CD14-positive monocyte (primary cell): ENCODE measurements at regions not wholly inside any gene's neighbourhood (a gene's known extent, or its start where the extent isn't known, plus 50 kb on each side); places are given as distances from the start of the nearest gene placed in this dataset.

Experiments used
- DNase-seq, 3 donors: peaks; one replicate each; pipeline ENCODE4 v3.0.0-alpha.2; 2011 to 2022
- H2AFZ ChIP-seq: 2 replicates; pipeline ENCODE4 v1.6.0; 2012; ENCODE audit warnings: mild to moderate bottlenecking, low read depth, low read length, inconsistent platforms; ENCODE audit not compliant: insufficient read depth, poor library complexity, severe bottlenecking
- H3K27ac ChIP-seq, 2 donors: 1 replicate in 1 of 2; 2 replicates in 1 of 2; pipeline ENCODE4 v1.5.1; 2012 to 2013; ENCODE audit warnings: low read length in 2 of 2, control low read depth in 1 of 2, inconsistent platforms in 1 of 2, low read depth in 1 of 2, mild to moderate bottlenecking in 1 of 2
- H3K27me3 ChIP-seq, 2 donors: one replicate each; pipeline versions ENCODE4 v1.6.0 to v1.6.1; 2011 to 2013; ENCODE audit warnings: low read length in 2 of 2; ENCODE audit not compliant: control insufficient read depth in 2 of 2, insufficient read depth in 2 of 2
- H3K36me3 ChIP-seq, 2 donors: replicated peaks in 1 of 2; 1 replicate in 1 of 2; 2 replicates in 1 of 2; pipeline versions ENCODE4 v1.5.1 to v1.6.1; 2012 to 2013; ENCODE audit warnings: low read length in 2 of 2, control low read depth in 1 of 2, inconsistent platforms in 1 of 2, mild to moderate bottlenecking in 1 of 2; ENCODE audit not compliant: insufficient read depth in 2 of 2, control insufficient read depth in 1 of 2
- H3K4me1 ChIP-seq, 2 donors: 1 replicate in 1 of 2; 2 replicates in 1 of 2; pipeline versions ENCODE4 v1.5.1 to v1.6.1; 2012 to 2013; ENCODE audit warnings: low read length in 2 of 2, control low read depth in 1 of 2, inconsistent platforms in 1 of 2, mild to moderate bottlenecking in 1 of 2, moderate library complexity in 1 of 2; ENCODE audit not compliant: insufficient read depth in 2 of 2, control insufficient read depth in 1 of 2
- H3K4me2 ChIP-seq: replicated peaks from 2 replicates; pipeline ENCODE3; 2012; ENCODE audit warnings: low read length, moderate library complexity, mild to moderate bottlenecking; ENCODE audit not compliant: poor library complexity, severe bottlenecking; ENCODE audit errors: extremely low read depth
- H3K4me3 ChIP-seq, 3 experiments: fragments of 200-600 bp in 1 of 3; sonication (generic) in 1 of 3; replicated peaks in 1 of 3; 1 replicate in 2 of 3; 2 replicates in 1 of 3; pipeline ENCODE4 v1.5.1; 2011 to 2013; ENCODE audit warnings: low read length in 3 of 3, mild to moderate bottlenecking in 3 of 3, control low read depth in 2 of 3, low read depth in 2 of 3, inconsistent platforms in 1 of 3, moderate library complexity in 1 of 3
- H3K79me2 ChIP-seq: 2 replicates; pipeline ENCODE4 v1.6.0; 2012; ENCODE audit warnings: mild to moderate bottlenecking, control low read depth, inconsistent platforms, low read length, moderate library complexity; ENCODE audit not compliant: insufficient read depth
- H3K9ac ChIP-seq: 2 replicates; pipeline ENCODE4 v1.6.0; 2017; ENCODE audit warnings: low read length, mild to moderate bottlenecking; ENCODE audit not compliant: insufficient read depth, poor library complexity, severe bottlenecking
- H3K9me3 ChIP-seq, 2 donors: replicated peaks in 1 of 2; 1 replicate in 1 of 2; 2 replicates in 1 of 2; pipeline versions ENCODE4 v1.5.1 to v1.6.1; 2012 to 2013; ENCODE audit warnings: low read length in 2 of 2, control low read depth in 1 of 2; ENCODE audit not compliant: control insufficient read depth in 1 of 2, insufficient read depth in 1 of 2
- H4K20me1 ChIP-seq: 2 replicates; pipeline ENCODE4 v1.6.0; 2012; ENCODE audit warnings: mild to moderate bottlenecking, low read length, control low read depth, moderate library complexity; ENCODE audit not compliant: insufficient read depth
- H3K27ac Mint-ChIP-seq, 7 donors: one replicate each; pipeline ENCODE4 v1.8.0; 2020; ENCODE audit warnings: mild to moderate bottlenecking in 7 of 7, mixed read lengths in 7 of 7, moderate library complexity in 6 of 7, inconsistent platforms in 2 of 7
- H3K27me3 Mint-ChIP-seq, 3 donors: one replicate each; pipeline ENCODE4 v1.8.0; 2021 to 2022; ENCODE audit warnings: low read depth in 3 of 3, mild to moderate bottlenecking in 3 of 3, mixed read lengths in 3 of 3, moderate library complexity in 3 of 3, inconsistent platforms in 1 of 3
- H3K36me3 Mint-ChIP-seq, 2 donors: one replicate each; pipeline ENCODE4 v1.8.0; 2020; ENCODE audit warnings: mixed read lengths in 2 of 2, inconsistent platforms in 1 of 2, mild to moderate bottlenecking in 1 of 2
- H3K4me1 Mint-ChIP-seq: one replicate; pipeline ENCODE4 v1.8.0; 2020; ENCODE audit warnings: mild to moderate bottlenecking, mixed read lengths
- H3K4me3 Mint-ChIP-seq, 2 donors: one replicate each; pipeline ENCODE4 v1.8.0; 2020; ENCODE audit warnings: mild to moderate bottlenecking in 2 of 2, mixed read lengths in 2 of 2, moderate library complexity in 1 of 2
- H3K9me3 Mint-ChIP-seq, 7 donors: one replicate each; pipeline ENCODE4 v1.8.0; 2020 to 2022; ENCODE audit warnings: mixed read lengths in 7 of 7, mild to moderate bottlenecking in 6 of 7, moderate library complexity in 6 of 7, inconsistent platforms in 2 of 7
- CTCF ChIP-seq: fragments of 200-600 bp; IDR thresholded peaks from one replicate; pipeline ENCODE4 v1.8.0; 2022; ENCODE audit warnings: antibody characterized with exemption, mild to moderate bottlenecking
- WGBS: methylation state at CpG from one replicate; pipeline ENCODE4 v1.1.5; 2013; ENCODE audit warnings: missing lambda C conversion rate; ENCODE audit not compliant: insufficient coverage; 5-methylcytosine and 5-hydroxymethylcytosine counted together
- intact Hi-C, 2 donors: fragments of 100-400 bp; cut with micrococcal nuclease; formaldehyde crosslinking; loops; one replicate each; pipeline versions ENCODE4 v1.15.0 to v1.15.1; 2023

GRCh38 chr4:117796677-117797076 is 237.6 kb upstream of the NDST3 start:
- no peaks in the 10 kb centered on the region for H3K4me1 Mint-ChIP-seq
- H3K9me3 Mint-ChIP-seq = peaks cover 0 to 2% (median 0%) of the 10 kb centered on the region in 7 donors
- no peak for TF ChIP-seq CTCF
- no peaks in the 10 kb centered on the region for H3K36me3 ChIP-seq
- no peak overlapping the region for H3K27ac ChIP-seq
- H3K36me3 Mint-ChIP-seq = no peaks in the 10 kb centered on the region
- H3K4me3 Mint-ChIP-seq = no peak overlapping the region
- no peak overlapping the region for H3K27ac Mint-ChIP-seq
- H3K9ac ChIP-seq = no peak overlapping the region
- H3K4me2 ChIP-seq = no peak overlapping the region
- H3K27me3 Mint-ChIP-seq = peaks cover 0 to 3% (median 0%) of the 10 kb centered on the region in 3 donors
- no CpG with 5 or more reads among the region's 1 CpG for whole genome bisulfite sequencing
- H3K4me1 ChIP-seq = no peaks in the 10 kb centered on the region
- H3K4me3 ChIP-seq = no peak overlapping the region
- intact Hi-C loops = no loop called here
- DNase-seq = no peak
- H4K20me1 ChIP-seq = no peaks in the 10 kb centered on the region
- no peak overlapping the region for H2AFZ ChIP-seq
- H3K9me3 ChIP-seq = no peaks in the 10 kb centered on the region
- no peaks in the 10 kb centered on the region for H3K79me2 ChIP-seq
- H3K27me3 ChIP-seq = no peaks in the 10 kb centered on the region

- Histone ChIP-seq H3K4me3 (no peak overlapping the region), H3K4me1 (no peaks in the 10 kb centered on the region), H3K4me2 (no peak overlapping the region), H3K27me3 (no peaks in the 10 kb centered on the region), H3K27ac (no peak overlapping the region), H4K20me1 (no peaks in the 10 kb centered on the region), H3K9me3 (no peaks in the 10 kb centered on the region), H2AFZ (no peak overlapping the region), H3K9ac (no peak overlapping the region), H3K79me2 (no peaks in the 10 kb centered on the region), H3K36me3 (no peaks in the 10 kb centered on the region)
- no peak for TF ChIP-seq CTCF
- Mint-ChIP-seq H3K4me3 (no peak overlapping the region), H3K36me3 (no peaks in the 10 kb centered on the region), H3K27ac (no peak overlapping the region), H3K9me3 (no peaks in the 10 kb centered on the region), H3K4me1 (no peaks in the 10 kb centered on the region), H3K27me3 (peaks cover 0 to 1% (median 0%) of the 10 kb centered on the region in 3 donors)
- DNase-seq = no peak
- intact Hi-C loops = no loop called here
- 78% methylated on average over 2 of the region's 6 CpGs for WGBS
Measured at GRCh38 chr4:117800636-117801035, 233.7 kb upstream of the NDST3 start.
